HEK293 (cell line): ENCODE measurements at regions not wholly inside any gene's neighbourhood (a gene's known extent, or its start where the extent isn't known, plus 50 kb on each side); places are given as distances from the start of the nearest gene placed in this dataset.

Experiments
- CTCF ChIA-PET: fragments of 350-600 bp; formaldehyde crosslinking; extraction: SDS; loops from one replicate; lab custom pipeline; 2021; ENCODE audit warnings: antibody characterized with exemption; lab: Yijun Ruan, JAX
- POLR2A ChIA-PET: fragments of 300-600 bp; formaldehyde crosslinking; extraction: SDS; loops from one replicate; lab custom pipeline; 2020; ENCODE audit warnings: antibody characterized with exemption, inconsistent platforms; lab: Yijun Ruan, JAX
- H3K27ac ChIP-seq: fragments of 200-500 bp; sonication (Bioruptor generic); 2 replicates; pipeline ENCODE4 v1.5.1; 2014; ENCODE audit warnings: low read depth, low read length, control low read depth, inconsistent platforms; ENCODE audit errors: extremely low read depth
- H3K36me3 ChIP-seq, 2 experiments: fragments of 200-500 bp in 1 of 2; sonication (Bioruptor generic) in 1 of 2; 1 replicate in 1 of 2; 2 replicates in 1 of 2; pipeline ENCODE4 v1.5.1; 2014 to 2017; ENCODE audit warnings: inconsistent platforms in 2 of 2, low read length in 2 of 2; ENCODE audit not compliant: control insufficient read depth in 2 of 2, insufficient read depth in 1 of 2
- H3K4me1 ChIP-seq: fragments of 200-500 bp; sonication (Bioruptor generic); 2 replicates; pipeline ENCODE4 v1.5.1; 2014; ENCODE audit warnings: mild to moderate bottlenecking, low read length, inconsistent platforms; ENCODE audit not compliant: control insufficient read depth, insufficient read depth
- H3K4me3 ChIP-seq: 2 replicates; pipeline ENCODE4 v1.5.1; 2011; ENCODE audit warnings: low read depth, mild to moderate bottlenecking, control low read depth, low read length, moderate library complexity
- H3K9me3 ChIP-seq: fragments of 200-500 bp; sonication (Bioruptor generic); 2 replicates; pipeline ENCODE4 v1.5.1; 2014; ENCODE audit warnings: low read depth, low read length, inconsistent platforms; ENCODE audit not compliant: control insufficient read depth, insufficient read depth
- KLF1 ChIP-seq: fragments of 450-650 bp; formaldehyde crosslinking; IDR thresholded peaks from 2 replicates; pipeline ENCODE4 v1.5.1; 2016; ENCODE audit warnings: missing biosample characterization, missing genetic modification characterization
- TCF7L2 ChIP-seq: IDR thresholded peaks from 2 replicates; pipeline ENCODE4 v1.6.1; 2011; ENCODE audit warnings: low read depth, mild to moderate bottlenecking, inconsistent platforms, low read length, moderate library complexity, borderline replicate concordance
- ZBTB1 ChIP-seq: fragments of 450-650 bp; formaldehyde crosslinking; IDR thresholded peaks from 2 replicates; pipeline ENCODE4 v1.5.1; 2016; ENCODE audit warnings: missing biosample characterization, missing genetic modification characterization
- ZNF121 ChIP-seq: fragments of 450-650 bp; formaldehyde crosslinking; IDR thresholded peaks from 2 replicates; pipeline ENCODE4 v1.5.1; 2016; ENCODE audit warnings: missing biosample characterization, missing genetic modification characterization
- ZNF133 ChIP-seq: fragments of 450-650 bp; formaldehyde crosslinking; IDR thresholded peaks from 2 replicates; pipeline ENCODE4 v1.5.1; 2016; ENCODE audit warnings: missing biosample characterization, missing genetic modification characterization
- ZNF146 ChIP-seq: fragments of 450-650 bp; formaldehyde crosslinking; IDR thresholded peaks from 2 replicates; pipeline ENCODE4 v1.5.1; 2016; ENCODE audit warnings: missing biosample characterization, missing genetic modification characterization
- ZNF221 ChIP-seq: fragments of 450-650 bp; formaldehyde crosslinking; IDR thresholded peaks from 2 replicates; pipeline ENCODE4 v1.5.1; 2017; ENCODE audit warnings: missing biosample characterization, missing genetic modification characterization, borderline replicate concordance
- ZNF341 ChIP-seq: fragments of 450-650 bp; formaldehyde crosslinking; IDR thresholded peaks from 2 replicates; pipeline ENCODE4; 2016; ENCODE audit warnings: low read depth, missing biosample characterization, missing genetic modification characterization
- ZNF404 ChIP-seq: fragments of 450-650 bp; formaldehyde crosslinking; IDR thresholded peaks from 2 replicates; pipeline ENCODE4 v1.5.1; 2017; ENCODE audit warnings: missing biosample characterization, missing genetic modification characterization
- ZNF549 ChIP-seq: fragments of 450-650 bp; IDR thresholded peaks from 2 replicates; pipeline ENCODE4 v1.5.1; 2018; ENCODE audit warnings: missing biosample characterization, missing genetic modification characterization, mild to moderate bottlenecking, inconsistent platforms, moderate library complexity
- ZNF585B ChIP-seq: fragments of 450-650 bp; formaldehyde crosslinking; IDR thresholded peaks from 2 replicates; pipeline ENCODE4 v1.5.1; 2016; ENCODE audit warnings: missing biosample characterization, missing genetic modification characterization
- ZNF785 ChIP-seq: fragments of 450-650 bp; formaldehyde crosslinking; IDR thresholded peaks from 2 replicates; pipeline ENCODE4 v1.5.1; 2016; ENCODE audit warnings: missing biosample characterization, missing genetic modification characterization
- ZNF791 ChIP-seq: fragments of 450-650 bp; formaldehyde crosslinking; IDR thresholded peaks from 2 replicates; pipeline ENCODE4 v1.5.1; 2016; ENCODE audit warnings: missing biosample characterization, missing genetic modification characterization
- TF ChIP-seq, protein P1 (sequence below): fragments of 450-650 bp; IDR thresholded peaks from 2 replicates; pipeline ENCODE4 v1.5.1; 2018; ENCODE audit warnings: missing biosample characterization, missing genetic modification characterization
- TF ChIP-seq, protein P2 (sequence below): fragments of 450-650 bp; formaldehyde crosslinking; conservative IDR thresholded peaks from 2 replicates; pipeline ENCODE4 v1.5.1; 2016; ENCODE audit warnings: low read depth, missing biosample characterization, missing genetic modification characterization
- TF ChIP-seq, protein P3 (sequence below): fragments of 450-650 bp; formaldehyde crosslinking; IDR thresholded peaks from 2 replicates; pipeline ENCODE4 v1.5.1; 2016; ENCODE audit warnings: missing biosample characterization, missing genetic modification characterization
- TF ChIP-seq, protein P4 (sequence below): fragments of 450-650 bp; formaldehyde crosslinking; IDR thresholded peaks from 2 replicates; pipeline ENCODE4 v1.5.1; 2016; ENCODE audit warnings: missing biosample characterization, missing genetic modification characterization
- TF ChIP-seq, protein P5 (sequence below): fragments of 450-650 bp; formaldehyde crosslinking; IDR thresholded peaks from 2 replicates; pipeline ENCODE4 v1.5.1; 2016; ENCODE audit warnings: missing biosample characterization, missing genetic modification characterization
- TF ChIP-seq, protein P6 (sequence below): IDR thresholded peaks from 2 replicates; pipeline ENCODE4 v1.6.1; 2011; ENCODE audit warnings: mild to moderate bottlenecking, low read depth, low read length, borderline replicate concordance

DNA sequence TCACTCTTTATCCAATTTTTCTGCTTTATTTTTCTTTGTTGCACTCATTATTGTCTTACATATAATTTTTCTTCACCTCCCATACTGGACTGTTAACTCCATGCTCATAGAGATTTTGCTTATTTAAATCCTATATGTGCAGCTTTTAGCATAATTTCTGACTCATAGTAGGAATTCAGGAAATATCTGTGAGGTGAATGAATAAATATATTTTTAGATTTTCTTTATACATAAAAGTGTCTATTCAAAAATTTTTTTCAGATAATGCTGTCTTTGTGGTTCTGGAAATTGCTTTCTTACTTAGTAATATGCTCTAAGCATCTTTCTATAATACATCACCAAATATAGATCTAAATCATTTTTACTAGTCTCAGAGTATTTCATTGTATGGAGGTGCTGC is 191.8 kb upstream of the SUCLG2 start:
- H3K36me3 ChIP-seq, result no peaks in the 10 kb centered on the region
- TF ChIP-seq ZNF133 (no peak), ZNF146 (no peak), ZNF785 (tag by site-specific recombination) (no peak), ZNF585B (tag by site-specific recombination) (no peak), ZNF404 (tag by site-specific recombination) (no peak), ZNF549 (tag by site-specific recombination) (no peak)
- ChIA-PET CTCF (no interaction called here), POLR2A (no interaction called here)
- no peaks in the 10 kb centered on the region for H3K9me3 ChIP-seq
- no peaks in the 10 kb centered on the region for H3K4me1 ChIP-seq
- no peak overlapping the region for H3K27ac ChIP-seq
- H3K4me3 ChIP-seq, result no peak overlapping the region

DNA sequence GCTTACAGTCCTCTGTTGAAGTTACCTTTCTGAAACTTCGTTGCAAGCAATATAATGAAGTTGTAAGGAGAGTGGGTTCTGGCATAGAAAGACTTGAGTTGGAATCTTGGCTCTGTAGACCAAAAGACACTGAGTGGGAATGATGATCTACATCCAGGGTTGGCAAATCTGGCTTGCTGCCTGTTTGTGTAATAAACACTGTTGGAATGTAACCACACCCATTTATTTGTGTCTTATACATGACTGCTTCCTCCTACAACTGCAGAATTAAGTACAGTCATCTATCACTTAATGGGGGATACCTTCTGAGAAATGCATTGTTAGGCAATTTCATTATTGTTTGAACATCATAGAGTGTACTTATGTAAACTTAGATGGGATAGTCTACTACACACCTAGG is 178.4 kb upstream of the SUCLG2 start:
- Histone ChIP-seq H3K27ac (no peak overlapping the region), H3K9me3 (no peaks in the 10 kb centered on the region), H3K4me1 (no peaks in the 10 kb centered on the region), H3K4me3 (no peak overlapping the region), H3K36me3 (no peaks in the 10 kb centered on the region)
- no peak for TF ChIP-seq ZBTB1 (tag by site-specific recombination)
- TF ChIP-seq, protein P1, sequence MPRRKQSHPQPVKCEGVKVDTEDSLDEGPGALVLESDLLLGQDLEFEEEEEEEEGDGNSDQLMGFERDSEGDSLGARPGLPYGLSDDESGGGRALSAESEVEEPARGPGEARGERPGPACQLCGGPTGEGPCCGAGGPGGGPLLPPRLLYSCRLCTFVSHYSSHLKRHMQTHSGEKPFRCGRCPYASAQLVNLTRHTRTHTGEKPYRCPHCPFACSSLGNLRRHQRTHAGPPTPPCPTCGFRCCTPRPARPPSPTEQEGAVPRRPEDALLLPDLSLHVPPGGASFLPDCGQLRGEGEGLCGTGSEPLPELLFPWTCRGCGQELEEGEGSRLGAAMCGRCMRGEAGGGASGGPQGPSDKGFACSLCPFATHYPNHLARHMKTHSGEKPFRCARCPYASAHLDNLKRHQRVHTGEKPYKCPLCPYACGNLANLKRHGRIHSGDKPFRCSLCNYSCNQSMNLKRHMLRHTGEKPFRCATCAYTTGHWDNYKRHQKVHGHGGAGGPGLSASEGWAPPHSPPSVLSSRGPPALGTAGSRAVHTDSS, result no peak
- TF ChIP-seq ZNF341 (tag by site-specific recombination), result no peak
- TF ChIP-seq, protein P2, sequence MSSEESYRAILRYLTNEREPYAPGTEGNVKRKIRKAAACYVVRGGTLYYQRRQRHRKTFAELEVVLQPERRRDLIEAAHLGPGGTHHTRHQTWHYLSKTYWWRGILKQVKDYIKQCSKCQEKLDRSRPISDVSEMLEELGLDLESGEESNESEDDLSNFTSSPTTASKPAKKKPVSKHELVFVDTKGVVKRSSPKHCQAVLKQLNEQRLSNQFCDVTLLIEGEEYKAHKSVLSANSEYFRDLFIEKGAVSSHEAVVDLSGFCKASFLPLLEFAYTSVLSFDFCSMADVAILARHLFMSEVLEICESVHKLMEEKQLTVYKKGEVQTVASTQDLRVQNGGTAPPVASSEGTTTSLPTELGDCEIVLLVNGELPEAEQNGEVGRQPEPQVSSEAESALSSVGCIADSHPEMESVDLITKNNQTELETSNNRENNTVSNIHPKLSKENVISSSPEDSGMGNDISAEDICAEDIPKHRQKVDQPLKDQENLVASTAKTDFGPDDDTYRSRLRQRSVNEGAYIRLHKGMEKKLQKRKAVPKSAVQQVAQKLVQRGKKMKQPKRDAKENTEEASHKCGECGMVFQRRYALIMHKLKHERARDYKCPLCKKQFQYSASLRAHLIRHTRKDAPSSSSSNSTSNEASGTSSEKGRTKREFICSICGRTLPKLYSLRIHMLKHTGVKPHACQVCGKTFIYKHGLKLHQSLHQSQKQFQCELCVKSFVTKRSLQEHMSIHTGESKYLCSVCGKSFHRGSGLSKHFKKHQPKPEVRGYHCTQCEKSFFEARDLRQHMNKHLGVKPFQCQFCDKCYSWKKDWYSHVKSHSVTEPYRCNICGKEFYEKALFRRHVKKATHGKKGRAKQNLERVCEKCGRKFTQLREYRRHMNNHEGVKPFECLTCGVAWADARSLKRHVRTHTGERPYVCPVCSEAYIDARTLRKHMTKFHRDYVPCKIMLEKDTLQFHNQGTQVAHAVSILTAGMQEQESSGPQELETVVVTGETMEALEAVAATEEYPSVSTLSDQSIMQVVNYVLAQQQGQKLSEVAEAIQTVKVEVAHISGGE (tag by site-specific recombination), result no peak
- no peak for TF ChIP-seq KLF1 (tag by site-specific recombination)
- TF ChIP-seq, protein P3, sequence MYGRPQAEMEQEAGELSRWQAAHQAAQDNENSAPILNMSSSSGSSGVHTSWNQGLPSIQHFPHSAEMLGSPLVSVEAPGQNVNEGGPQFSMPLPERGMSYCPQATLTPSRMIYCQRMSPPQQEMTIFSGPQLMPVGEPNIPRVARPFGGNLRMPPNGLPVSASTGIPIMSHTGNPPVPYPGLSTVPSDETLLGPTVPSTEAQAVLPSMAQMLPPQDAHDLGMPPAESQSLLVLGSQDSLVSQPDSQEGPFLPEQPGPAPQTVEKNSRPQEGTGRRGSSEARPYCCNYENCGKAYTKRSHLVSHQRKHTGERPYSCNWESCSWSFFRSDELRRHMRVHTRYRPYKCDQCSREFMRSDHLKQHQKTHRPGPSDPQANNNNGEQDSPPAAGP (tag by site-specific recombination), result no peak
- no peak for TF ChIP-seq ZNF791 (tag by site-specific recombination)
- TF ChIP-seq ZNF121 (tag by site-specific recombination), result no peak
- no peak for TF ChIP-seq TCF7L2
- TF ChIP-seq, protein P4, sequence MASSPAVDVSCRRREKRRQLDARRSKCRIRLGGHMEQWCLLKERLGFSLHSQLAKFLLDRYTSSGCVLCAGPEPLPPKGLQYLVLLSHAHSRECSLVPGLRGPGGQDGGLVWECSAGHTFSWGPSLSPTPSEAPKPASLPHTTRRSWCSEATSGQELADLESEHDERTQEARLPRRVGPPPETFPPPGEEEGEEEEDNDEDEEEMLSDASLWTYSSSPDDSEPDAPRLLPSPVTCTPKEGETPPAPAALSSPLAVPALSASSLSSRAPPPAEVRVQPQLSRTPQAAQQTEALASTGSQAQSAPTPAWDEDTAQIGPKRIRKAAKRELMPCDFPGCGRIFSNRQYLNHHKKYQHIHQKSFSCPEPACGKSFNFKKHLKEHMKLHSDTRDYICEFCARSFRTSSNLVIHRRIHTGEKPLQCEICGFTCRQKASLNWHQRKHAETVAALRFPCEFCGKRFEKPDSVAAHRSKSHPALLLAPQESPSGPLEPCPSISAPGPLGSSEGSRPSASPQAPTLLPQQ (tag by site-specific recombination), result no peak
- TF ChIP-seq, protein P5, sequence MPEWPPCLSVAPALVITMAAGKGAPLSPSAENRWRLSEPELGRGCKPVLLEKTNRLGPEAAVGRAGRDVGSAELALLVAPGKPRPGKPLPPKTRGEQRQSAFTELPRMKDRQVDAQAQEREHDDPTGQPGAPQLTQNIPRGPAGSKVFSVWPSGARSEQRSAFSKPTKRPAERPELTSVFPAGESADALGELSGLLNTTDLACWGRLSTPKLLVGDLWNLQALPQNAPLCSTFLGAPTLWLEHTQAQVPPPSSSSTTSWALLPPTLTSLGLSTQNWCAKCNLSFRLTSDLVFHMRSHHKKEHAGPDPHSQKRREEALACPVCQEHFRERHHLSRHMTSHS, result no peak
- no peak for TF ChIP-seq ZNF221 (tag by site-specific recombination)
- TF ChIP-seq, protein P6, sequence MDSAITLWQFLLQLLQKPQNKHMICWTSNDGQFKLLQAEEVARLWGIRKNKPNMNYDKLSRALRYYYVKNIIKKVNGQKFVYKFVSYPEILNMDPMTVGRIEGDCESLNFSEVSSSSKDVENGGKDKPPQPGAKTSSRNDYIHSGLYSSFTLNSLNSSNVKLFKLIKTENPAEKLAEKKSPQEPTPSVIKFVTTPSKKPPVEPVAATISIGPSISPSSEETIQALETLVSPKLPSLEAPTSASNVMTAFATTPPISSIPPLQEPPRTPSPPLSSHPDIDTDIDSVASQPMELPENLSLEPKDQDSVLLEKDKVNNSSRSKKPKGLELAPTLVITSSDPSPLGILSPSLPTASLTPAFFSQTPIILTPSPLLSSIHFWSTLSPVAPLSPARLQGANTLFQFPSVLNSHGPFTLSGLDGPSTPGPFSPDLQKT, result no peak
- POLR2A ChIA-PET, result no interaction called here
- CTCF ChIA-PET, result interaction anchor here (0.6 kb wide), 1 partner anchor 1046 kb away, joined by 3 read pairs; no protein-coding TSS in a partner anchor
